HG03060 (cell line): ENCODE measurements at regions not wholly inside any gene's neighbourhood (a gene's known extent, or its start where the extent isn't known, plus 50 kb on each side); places are given as distances from the start of the nearest gene placed in this dataset.

Experiments used
- ATAC-seq: cut with Tn5 transposase; IDR thresholded peaks from one replicate; pipeline ENCODE4 v1.9.1; 2021; ENCODE audit warnings: low read depth, moderate number of reproducible peaks; ENCODE audit not compliant: unreplicated experiment

DNA sequence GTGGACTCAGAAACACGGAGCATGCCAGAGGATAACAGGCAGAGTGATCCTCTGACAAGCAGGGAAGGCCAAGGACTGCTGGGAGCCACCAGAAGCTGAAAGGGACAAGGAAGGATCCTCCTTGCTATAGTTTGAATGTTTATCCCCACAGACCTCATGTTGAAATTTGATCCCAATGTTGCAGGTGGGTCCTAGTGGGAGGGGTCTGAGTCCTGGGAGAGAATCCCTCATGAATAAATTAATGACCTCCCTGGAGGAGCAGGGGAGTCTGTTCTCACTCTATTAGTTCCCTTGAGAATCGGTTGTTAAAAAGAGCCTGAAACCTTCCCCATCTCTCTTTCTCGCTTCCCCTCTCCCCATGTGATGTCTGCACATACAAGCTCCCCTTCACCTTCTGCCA, 124.4 kb downstream of the FBXO15 start:
- no peak for ATAC-seq

DNA sequence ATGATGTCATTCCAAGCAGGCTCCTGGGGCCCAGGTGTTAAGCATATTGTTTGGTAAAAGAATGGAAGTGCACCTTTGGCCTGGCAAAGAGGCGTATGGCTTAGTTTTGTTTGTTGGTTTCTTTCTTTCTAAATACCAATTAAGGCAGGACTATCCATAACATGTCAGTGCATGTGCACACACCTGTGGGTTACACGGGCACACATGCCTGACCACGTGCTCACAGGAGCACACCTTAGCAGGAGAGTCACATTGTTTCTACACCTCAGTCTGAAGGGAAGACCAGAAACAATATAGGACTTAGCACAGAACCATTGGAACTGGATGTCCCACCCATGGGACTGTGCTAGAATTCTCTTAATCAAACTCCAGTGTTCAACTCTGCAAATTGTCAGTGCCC, 127.8 kb downstream of the FBXO15 start:
- no peak for ATAC-seq

DNA sequence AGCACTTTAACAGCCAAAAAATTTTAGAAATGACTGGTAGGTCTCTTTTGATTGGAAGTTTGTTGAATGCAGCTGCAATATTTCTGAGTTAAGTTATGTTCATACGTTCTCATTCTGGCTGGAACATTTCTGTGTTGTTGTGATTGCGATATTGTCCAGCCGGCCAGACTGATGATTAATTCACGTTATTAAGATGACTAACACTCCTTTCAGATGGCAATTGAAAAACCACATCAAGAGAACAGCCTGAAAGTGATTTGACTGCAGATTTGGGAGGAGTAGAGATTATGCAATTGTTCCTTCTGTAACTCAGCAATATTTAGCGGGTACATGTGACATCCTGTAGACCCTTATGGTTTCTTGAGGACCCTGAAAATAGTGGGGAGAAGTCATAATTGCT, 133.7 kb downstream of the FBXO15 start:
- no peak for ATAC-seq

DNA sequence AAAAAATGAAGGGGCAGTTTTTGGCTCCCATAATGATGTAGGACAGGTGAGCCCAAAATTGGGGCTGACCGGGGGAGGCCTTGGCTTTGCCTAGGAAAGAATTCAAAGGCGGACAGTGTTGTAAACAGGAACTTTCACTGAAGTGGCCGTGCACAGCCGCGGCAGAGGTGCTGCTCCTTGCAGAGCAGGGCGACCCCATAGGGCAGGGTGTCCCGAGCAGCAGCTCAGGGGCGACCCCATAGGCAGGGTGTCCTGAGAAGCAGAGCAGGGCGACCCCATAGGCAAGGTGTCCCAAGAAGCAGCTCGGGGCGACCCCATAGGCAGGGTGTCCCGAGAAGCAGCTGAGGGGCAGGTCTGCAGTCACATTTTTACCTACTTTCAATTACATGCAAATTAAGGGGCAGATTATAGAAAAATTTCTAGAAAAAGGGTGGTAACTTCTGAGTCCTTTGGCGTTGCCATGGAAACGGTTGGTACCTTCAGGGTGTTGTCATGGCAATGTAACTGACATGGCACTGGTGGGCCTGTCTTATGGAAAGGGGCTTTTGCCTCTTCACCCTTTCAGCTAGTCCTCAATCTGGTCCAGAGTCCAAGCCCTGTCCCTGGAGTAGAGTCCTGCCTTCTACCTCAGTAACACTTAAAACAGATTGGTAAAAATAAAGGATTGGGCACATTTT, 134.5 kb downstream of the FBXO15 start:
- no peak for ATAC-seq

DNA sequence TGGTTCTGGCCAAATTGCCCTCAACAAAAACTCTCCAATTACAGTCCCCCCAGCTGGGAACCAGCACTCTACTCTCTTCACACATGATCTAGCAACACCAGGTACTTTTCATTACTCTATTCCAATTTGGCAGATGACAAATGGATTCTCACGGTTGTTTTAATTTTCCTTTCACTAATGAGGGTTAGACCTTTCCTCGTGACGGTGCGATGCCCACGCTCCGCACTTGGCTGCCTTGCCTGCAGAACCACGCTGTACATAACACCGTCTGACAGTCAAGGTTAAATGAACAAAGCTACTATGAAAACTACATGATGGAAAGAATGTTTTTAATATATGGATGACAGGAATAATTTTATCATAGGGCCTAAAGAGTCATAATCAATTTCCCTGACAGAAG, 141.5 kb downstream of the FBXO15 start:
- ATAC-seq: no peak

DNA sequence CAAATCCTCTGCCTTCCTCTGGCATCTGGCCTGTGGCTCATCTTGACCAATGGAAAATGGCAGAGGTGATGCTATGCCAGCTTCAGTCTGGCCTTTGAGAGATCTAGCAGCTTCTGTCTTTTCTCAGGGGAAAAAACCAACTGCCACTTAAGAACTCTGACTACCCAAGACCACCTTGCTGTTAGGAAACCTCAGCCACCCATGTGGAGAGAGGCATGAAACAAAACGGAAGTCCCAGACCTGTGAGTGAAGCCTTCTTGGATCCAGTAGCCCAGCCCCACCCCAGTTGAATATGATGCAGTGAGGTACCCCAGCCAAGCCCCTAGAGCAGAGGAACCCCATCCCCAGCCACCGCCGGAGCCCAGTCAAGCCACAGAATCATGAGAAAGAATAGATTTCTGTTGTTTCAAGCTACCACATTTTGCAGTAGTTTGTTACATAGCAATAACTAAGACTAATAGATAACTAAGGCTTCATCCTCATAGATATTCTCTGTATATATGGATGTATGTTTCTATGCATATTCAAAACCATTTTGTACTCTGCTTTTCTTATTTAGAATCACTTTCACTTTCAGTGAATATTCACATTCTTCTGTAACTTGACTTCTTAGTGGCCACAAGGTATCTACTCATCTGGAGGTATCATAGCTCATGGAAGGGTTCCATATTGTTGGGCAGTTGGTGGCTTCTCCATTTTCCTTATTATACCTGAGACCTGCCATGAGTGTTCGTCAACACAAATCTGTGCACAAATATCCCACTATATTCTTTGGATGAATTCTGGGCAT, 142.1 kb downstream of the FBXO15 start:
- no peak for ATAC-seq

DNA sequence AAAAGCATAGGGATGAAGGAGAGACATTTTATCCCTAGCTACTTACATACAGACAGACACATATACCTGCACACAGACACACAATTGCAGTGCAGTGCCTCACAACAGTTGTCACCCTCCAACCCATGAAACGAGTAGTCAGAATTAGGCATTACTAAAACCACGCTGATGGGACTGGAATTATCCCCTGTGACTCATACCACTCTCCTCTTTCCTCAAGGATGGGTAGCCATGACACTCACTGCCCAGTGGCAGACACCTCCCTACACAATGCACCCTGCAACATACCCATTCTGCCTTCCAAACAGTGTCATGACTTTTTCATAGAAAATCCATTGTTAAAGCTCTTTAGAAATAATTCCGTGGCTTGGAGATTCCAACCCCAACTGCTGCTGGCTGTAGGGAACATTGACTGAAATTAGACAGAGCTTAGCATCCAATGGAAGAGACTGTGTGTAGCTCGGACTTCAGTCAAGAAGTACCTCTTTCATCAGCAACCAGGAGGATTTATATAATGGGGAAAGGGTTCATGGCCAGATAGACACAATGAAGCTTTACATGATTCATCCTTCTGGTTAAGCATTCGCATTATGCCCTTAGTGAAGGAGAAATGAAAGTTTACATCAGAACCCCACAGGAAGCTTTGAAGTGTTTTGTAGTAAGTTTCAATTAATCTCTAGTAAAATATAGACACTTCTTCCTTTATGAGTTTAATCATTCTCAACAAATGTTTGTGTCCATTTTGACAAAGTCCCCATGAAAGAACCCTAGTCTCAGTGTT, 155.2 kb downstream of the FBXO15 start:
- ATAC-seq: no peak

DNA sequence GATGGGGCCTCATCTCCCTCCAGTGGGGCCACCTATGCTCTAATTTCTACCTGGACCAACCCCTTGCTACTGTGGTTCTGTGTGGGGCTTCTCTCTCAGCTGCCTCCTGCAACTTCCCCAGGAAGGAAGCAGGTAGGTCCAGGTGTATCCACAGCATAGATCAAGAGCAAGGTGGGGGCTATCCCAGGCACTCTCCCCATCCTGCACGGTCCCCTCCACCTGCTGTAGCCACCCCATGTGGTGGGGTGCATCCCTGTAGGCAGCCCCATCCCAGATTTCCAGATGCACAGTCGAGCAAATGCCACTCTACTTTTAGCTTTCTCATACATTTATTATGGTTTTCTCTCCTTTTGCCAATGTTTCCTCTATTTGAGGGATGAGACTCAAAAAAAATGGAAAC, 156.1 kb downstream of the FBXO15 start:
- no peak for ATAC-seq

DNA sequence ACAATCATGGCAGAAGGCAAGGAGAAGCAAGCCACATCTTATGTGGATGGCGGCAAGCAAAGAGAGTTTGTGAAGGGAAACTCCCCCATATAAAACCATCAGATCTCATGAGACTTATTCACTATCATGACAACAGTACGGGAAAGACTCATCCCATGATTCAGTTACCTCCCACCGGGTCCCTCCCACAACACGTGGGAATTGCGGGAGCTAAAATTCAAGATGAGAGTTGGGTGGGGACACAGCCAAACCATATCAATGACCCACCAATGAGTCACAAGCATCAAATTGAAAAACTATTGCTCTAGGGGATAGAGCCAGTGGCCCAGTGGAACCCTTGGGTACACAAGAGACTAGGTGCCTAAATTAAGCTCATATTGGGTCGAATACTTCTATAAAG, 157.4 kb downstream of the FBXO15 start:
- no peak for ATAC-seq

DNA sequence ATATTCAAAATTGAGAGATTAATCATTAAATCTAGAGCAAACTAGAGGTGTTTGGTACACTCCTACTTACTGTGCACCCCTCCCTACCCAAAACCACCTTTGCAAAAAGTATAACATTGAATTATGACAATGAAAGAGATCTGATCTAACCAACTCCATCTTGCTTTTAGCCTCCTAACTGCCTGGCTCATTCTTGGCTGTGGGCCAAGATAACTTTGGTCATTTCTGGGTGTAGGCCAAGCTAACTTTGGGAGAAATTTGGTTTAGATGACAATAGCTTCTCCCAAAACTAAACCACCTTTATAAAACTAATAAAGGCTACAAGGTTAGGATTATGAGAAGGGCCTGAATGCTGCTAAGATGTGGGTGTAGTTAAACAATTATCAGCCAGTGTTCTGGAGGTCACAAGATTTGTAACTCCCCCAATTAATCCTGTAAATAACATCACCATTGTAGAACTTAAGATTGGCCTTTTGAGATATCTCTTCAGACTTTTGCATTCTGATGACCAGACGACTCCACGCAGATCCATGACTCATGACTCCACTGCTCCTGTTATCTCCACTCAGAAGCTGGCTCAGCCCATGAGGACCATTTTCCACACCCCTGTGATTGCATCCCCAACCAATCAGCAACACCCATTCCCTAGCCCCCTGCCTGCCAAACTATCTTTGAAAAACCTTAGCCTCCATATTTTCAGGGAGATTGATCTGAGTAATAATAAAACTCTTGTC, 160.2 kb downstream of the FBXO15 start:
- ATAC-seq: no peak

DNA sequence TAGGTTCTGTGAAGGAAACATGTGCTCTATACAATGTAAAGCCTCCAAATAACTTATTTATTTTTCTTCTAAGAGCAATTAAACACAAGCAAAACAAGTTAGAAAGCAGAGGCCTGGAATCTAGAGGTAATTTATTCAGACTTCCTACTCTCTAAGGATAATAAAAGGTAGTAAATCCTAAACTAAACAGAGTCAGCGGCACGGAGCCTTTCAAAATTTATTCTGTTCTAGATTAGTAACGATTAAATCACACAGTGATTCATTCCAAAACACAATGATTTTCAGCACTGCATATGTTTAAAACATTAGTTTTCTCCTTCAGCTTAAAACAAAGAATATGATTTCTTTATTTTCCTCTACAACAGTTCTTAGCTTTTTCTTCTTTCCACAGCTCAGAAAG, 160.9 kb downstream of the FBXO15 start:
- ATAC-seq: no peak

DNA sequence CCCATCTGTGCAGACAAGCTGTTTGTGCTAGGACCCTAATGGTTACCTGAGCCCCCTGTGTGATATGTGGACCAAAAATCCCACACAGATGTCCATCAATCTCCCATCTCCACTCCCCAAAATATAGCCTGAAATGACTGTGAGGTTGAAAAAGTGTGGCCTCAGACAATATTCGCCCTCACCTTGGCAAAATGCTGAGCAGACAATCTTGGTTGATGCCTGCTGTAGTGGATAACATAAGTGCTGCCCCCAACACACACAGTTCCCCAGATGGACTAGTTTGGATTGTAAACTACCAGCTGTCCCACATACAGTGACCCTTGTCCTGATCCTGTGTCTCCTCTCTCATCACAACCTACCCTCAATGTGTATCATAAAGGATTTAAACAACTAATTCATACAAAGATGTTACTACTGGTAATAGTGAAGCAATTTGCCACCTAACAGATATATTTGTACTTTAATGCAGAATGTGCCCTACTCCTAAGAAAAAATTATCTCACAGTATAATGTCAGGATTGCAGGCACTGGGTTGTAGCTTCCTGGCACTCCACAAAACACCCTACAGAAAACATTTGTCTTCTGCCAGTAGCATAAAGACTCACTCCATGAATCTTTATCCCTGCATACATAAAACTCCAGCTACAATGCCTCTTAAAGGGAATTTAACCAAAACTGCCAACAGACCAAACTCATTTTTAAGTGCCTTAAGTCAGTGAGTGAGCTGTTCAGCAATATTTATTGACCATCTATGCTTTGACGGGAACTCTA, 161.6 kb downstream of the FBXO15 start:
- no peak for ATAC-seq

DNA sequence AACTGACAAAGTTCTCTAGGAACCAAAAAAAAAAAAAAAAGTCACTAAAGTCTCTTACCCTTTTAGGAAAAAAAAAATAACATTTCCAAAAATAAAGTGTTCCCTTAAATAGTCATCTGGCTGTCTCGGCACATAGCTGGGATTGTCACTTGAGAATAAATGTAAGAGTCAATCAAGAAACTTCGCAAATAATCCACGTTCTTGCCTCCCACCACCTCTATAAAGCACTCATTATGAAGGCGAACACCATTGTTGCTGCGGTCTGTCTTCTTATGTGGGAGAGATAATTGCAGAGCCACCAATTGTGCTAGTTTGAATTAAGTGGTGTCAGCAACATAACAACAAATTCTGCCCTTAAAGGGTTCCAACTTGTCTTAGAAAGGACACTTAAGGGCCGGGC, 163.7 kb downstream of the FBXO15 start:
- ATAC-seq: no peak

DNA sequence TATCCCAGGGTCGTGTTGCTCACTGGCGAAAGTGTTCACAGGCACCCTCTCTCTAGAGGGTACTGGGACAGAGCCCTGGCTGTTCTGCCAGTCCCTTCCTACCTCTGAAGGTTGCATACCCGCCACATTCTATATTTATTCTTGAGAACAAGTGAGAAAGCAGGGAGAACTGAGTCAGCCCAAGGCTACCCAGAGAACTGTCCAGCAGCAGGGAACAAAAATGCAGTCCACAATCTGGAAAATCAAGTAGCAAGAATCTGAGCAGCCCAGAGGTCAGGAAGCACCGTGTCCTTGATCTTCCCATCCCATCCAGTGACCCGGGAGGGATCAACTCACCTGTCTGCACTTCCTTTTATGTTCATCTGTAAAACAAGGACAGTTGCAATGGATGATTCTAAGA, 164.1 kb downstream of the FBXO15 start:
- no peak for ATAC-seq

DNA sequence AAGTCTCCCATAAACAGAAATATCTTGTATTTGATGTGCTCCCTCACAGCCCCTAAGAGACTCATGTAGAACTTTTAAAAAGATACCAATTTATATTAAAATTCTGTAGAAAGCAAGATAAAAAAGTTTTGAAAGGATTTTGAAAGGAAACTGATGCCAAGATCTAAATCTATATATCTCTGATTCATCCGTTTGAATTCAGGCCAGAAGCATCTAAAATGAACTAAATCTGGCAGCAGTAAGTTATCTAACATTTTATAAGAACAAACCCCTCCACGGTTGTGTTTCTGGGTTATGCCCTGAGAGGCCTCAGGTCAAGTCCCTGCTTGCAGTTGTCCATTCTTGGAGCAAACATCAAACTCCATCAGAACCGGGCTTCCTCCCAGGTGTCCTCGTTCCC, 165.8 kb downstream of the FBXO15 start:
- no peak for ATAC-seq

DNA sequence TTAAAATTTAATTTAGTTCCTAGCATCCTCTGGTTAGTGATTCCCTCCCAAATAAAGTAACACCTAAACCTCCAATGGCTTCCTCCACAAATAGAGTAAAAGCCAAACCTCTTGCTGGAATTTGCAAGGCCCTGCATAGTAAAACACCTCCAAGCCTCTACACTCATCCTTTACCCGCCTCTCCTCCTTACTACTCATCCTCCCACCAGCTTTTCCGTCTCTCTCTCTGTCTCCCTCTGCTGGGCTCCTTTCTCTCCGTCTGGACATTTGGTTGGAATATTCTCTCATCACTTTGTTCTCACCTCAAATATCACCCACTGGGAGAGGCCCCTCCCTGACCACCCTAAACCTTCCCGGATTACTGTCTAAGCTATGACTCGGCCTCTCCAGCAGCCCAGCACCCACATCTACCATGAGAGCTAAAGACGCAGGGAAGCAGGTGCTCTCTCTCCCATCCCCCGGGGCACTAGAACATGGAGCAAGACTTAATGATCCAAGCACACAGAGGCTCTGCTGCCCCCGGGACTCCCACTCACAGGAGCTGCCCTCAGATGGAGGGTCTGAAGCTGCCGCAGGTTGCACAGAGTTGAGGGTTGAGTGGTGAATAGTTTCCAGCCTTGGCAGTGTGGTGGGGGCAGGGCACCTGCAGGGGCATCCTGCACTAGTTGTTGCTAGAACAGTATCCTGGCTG, 167.2 kb downstream of the FBXO15 start:
- no peak for ATAC-seq

DNA sequence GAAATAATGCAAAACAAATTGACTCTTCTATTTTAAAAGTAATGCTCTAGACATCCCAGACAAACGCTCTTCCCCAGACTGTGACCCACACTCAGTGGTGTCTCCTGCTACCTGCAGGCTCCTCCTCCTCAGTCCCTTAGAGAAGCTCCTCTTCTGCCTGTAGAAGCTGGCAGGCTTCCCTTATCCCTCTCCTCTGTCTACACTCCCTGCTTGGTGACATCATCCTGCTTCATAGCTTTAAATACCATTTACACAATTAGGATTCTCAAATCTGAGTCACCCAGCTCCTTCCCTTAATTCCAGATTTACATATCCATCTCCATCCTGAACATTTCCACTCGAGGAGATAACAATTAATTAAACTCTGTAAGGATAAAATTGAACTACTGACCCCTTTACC, 167.9 kb downstream of the FBXO15 start:
- no peak for ATAC-seq

DNA sequence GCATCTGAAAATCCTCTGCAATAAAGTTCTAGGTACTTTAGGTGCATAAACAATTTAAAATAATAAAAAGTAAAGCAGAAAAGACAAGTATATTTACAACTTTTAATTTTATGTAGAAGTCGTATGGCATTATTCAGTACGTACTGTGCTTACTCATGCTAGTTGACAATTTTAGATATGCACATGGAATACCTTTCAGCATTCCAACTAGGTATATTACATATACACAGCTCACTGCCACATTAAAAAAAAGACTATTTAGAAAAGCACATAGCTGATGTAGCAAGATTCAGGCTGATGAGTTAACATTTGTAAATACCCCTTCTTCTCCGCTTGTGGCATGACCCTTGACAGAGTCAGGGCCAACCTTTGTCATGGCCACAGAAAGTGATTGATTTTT, 171.2 kb downstream of the FBXO15 start:
- no peak for ATAC-seq

DNA sequence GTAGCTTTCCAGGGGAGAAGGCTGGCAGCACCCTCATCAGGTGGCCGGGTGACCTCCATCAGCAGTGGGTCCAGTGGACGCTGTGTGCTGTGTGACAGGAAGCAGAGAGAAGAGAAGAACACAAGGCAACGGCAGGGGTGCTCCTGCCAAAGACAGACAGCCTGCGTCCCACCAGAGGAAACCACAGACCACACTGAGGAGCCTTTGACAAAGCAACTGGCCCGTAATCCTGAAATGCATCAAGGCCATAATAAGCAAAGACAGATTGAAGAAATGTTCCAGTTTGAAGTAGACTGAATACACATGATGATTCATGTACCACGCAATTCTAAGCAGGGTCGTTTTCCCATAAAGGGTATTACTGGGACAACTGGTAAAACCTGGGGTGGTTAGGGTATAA, 172.4 kb downstream of the FBXO15 start:
- ATAC-seq: no peak

DNA sequence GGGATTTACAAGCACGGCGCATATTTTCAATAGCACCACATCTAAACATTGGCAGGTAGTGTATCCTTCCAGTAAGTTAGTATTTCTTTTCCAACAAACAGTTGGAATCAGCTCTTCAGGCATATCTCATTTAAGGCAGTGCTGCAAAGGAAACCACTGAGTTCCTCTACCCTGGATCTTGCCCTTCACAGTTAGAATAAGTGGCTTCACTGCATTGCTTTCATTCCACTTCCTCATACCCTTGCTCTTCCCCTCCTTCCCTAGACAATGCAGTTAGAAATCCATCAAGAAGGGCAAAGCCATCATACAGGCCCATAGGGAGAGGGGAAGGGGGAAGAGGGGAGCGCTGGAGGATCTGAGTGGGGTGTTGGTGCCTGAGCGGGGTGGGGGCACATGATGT, 173.7 kb downstream of the FBXO15 start:
- ATAC-seq: no peak
